ENCODE measurements at regions not wholly inside any gene's neighbourhood (a gene's known extent, or its start where the extent isn't known, plus 50 kb on each side); places are given as distances from the start of the nearest gene placed in this dataset.

- peaks cover 4% of the 10 kb centered on the region for H3K9me3 Mint-ChIP-seq
- H3K4me1 Mint-ChIP-seq (ENCODE audit: low read depth) = no peaks in the 10 kb centered on the region
- H3K4me3 Mint-ChIP-seq = no peak overlapping the region
- no peak overlapping the region for H3K27ac Mint-ChIP-seq
- H3K27me3 Mint-ChIP-seq = peaks cover 2% of the 10 kb centered on the region
- no peaks in the 10 kb centered on the region for H3K36me3 Mint-ChIP-seq (ENCODE audit: low read depth)
- DNase-seq = no peak
Observed at GRCh38 chr2:106709229-106709628, 176.7 kb downstream of the ST6GAL2 start.

GRCh38 chr2:106719222-106719621, 166.7 kb downstream of the ST6GAL2 start:
- Mint-ChIP-seq H3K27me3 (peaks cover 3% of the 10 kb centered on the region), H3K27ac (no peak overlapping the region), H3K4me3 (no peak overlapping the region), H3K36me3 (ENCODE audit: low read depth) (no peaks in the 10 kb centered on the region), H3K9me3 (peaks cover 8% of the 10 kb centered on the region), H3K4me1 (ENCODE audit: low read depth) (no peaks in the 10 kb centered on the region)
- DNase-seq = no peak

GRCh38 chr2:106720026-106720425, 165.9 kb downstream of the ST6GAL2 start:
- H3K27ac Mint-ChIP-seq = no peak overlapping the region
- DNase-seq = no peak
- no peak overlapping the region for H3K4me3 Mint-ChIP-seq
- H3K36me3 Mint-ChIP-seq (ENCODE audit: low read depth) = no peaks in the 10 kb centered on the region
- peaks cover 3% of the 10 kb centered on the region for H3K27me3 Mint-ChIP-seq
- peaks cover 8% of the 10 kb centered on the region for H3K9me3 Mint-ChIP-seq
- no peaks in the 10 kb centered on the region for H3K4me1 Mint-ChIP-seq (ENCODE audit: low read depth)

GRCh38 chr2:106724301-106724794, 161.6 kb downstream of the ST6GAL2 start:
- Mint-ChIP-seq H3K4me3 (no peak overlapping the region), H3K27me3 (peaks cover 13% of the 10 kb centered on the region), H3K36me3 (ENCODE audit: low read depth) (no peaks in the 10 kb centered on the region), H3K4me1 (ENCODE audit: low read depth) (no peaks in the 10 kb centered on the region), H3K9me3 (no peaks in the 10 kb centered on the region), H3K27ac (no peak overlapping the region)
- no peak for DNase-seq

GRCh38 chr2:106734165-106734564, 151.8 kb downstream of the ST6GAL2 start:
- Mint-ChIP-seq H3K9me3 (peaks cover 8% of the 10 kb centered on the region), H3K27ac (no peak overlapping the region), H3K36me3 (ENCODE audit: low read depth) (no peaks in the 10 kb centered on the region), H3K4me1 (ENCODE audit: low read depth) (no peaks in the 10 kb centered on the region), H3K27me3 (no peaks in the 10 kb centered on the region), H3K4me3 (no peak overlapping the region)
- no peak for DNase-seq

GRCh38 chr2:106735807-106736206, 150.2 kb downstream of the ST6GAL2 start:
- H3K4me3 Mint-ChIP-seq = no peak overlapping the region
- peaks cover 8% of the 10 kb centered on the region for H3K9me3 Mint-ChIP-seq
- no peaks in the 10 kb centered on the region for H3K27me3 Mint-ChIP-seq
- no peak overlapping the region for H3K27ac Mint-ChIP-seq
- no peaks in the 10 kb centered on the region for H3K4me1 Mint-ChIP-seq (ENCODE audit: low read depth)
- DNase-seq = no peak
- no peaks in the 10 kb centered on the region for H3K36me3 Mint-ChIP-seq (ENCODE audit: low read depth)

- Mint-ChIP-seq H3K4me3 (no peak overlapping the region), H3K27ac (no peak overlapping the region), H3K36me3 (ENCODE audit: low read depth) (no peaks in the 10 kb centered on the region), H3K4me1 (ENCODE audit: low read depth) (no peaks in the 10 kb centered on the region), H3K27me3 (no peaks in the 10 kb centered on the region), H3K9me3 (peaks cover 8% of the 10 kb centered on the region)
- DNase-seq = no peak
Observed at GRCh38 chr2:106736221-106736620, 149.7 kb downstream of the ST6GAL2 start.

- DNase-seq = no peak
- no peak overlapping the region for H3K4me3 Mint-ChIP-seq
- peaks cover 19% of the 10 kb centered on the region for H3K27me3 Mint-ChIP-seq
- H3K36me3 Mint-ChIP-seq (ENCODE audit: low read depth) = no peaks in the 10 kb centered on the region
- no peaks in the 10 kb centered on the region for H3K4me1 Mint-ChIP-seq (ENCODE audit: low read depth)
- no peak overlapping the region for H3K27ac Mint-ChIP-seq
- no peaks in the 10 kb centered on the region for H3K9me3 Mint-ChIP-seq
Observed at GRCh38 chr2:106745468-106745867, 140.5 kb downstream of the ST6GAL2 start.

GRCh38 chr2:106749823-106750222, 136.1 kb downstream of the ST6GAL2 start:
- Mint-ChIP-seq H3K4me3 (no peak overlapping the region), H3K9me3 (peaks cover 7% of the 10 kb centered on the region), H3K27ac (no peak overlapping the region), H3K36me3 (ENCODE audit: low read depth) (no peaks in the 10 kb centered on the region), H3K27me3 (peaks cover 14% of the 10 kb centered on the region), H3K4me1 (ENCODE audit: low read depth) (no peaks in the 10 kb centered on the region)
- DNase-seq = no peak

Data from activated T-cell treated with anti-CD3 and anti-CD28 coated beads, Interleukin-2, amount 50 U/mL, for 24 hours (primary cell).